Activated CD4-positive, alpha-beta T cell treated with anti-CD3 and anti-CD28 coated beads, Interleukin-2, amount 50 U/mL, for 48 hours (primary cell): ENCODE measurements at regions not wholly inside any gene's neighbourhood (a gene's known extent, or its start where the extent isn't known, plus 50 kb on each side); places are given as distances from the start of the nearest gene placed in this dataset.
"Not testable (repeated sequence)": the region's sequence is repeated elsewhere in the genome, so short reads cannot be mapped to it uniquely, and the experiment has no call there.

Experiments
- DNase-seq, 2 experiments: peaks; one replicate each; pipeline ENCODE4 v3.0.0-alpha.2; 2020

DNA sequence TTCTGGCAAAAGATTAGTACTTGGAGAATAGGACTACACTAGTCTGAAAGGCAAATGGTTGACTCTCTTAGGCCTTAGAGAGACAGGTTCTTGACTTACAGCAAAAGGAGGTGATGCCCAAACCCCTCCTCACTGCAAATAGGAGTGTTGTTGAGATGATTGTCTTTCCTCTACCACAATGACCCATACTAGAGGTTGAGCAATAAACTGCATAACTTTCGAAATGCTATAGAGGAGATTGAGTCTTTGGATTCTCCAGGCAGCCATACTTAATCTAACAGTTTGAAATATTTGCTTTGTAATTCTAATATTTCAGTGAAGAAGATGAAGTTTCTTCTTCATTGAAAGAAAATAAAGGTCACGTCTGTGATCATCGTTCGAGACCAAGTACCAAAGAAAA, 498.5 kb upstream of the GBE1 start:
- no peak for DNase-seq

DNA sequence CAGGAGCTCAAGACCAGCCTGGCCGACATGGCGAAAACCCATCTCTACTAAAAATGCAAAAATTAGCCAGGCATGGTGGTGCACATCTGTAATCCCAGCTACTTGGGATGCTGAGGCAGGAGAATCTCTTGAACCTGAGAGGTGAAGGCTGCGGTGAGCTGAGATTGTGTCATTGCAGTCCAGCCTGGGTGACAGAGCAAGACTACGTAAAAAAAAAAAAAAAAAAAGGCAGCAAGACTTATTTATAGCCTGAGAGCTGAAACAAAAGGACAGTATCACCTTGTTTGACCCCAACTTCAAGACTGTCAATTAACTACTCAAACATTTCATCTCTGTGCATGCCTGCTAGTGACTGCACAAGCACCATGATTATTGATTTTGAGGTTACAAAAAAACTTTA, 478.9 kb upstream of the GBE1 start:
- DNase-seq: no peak

DNA sequence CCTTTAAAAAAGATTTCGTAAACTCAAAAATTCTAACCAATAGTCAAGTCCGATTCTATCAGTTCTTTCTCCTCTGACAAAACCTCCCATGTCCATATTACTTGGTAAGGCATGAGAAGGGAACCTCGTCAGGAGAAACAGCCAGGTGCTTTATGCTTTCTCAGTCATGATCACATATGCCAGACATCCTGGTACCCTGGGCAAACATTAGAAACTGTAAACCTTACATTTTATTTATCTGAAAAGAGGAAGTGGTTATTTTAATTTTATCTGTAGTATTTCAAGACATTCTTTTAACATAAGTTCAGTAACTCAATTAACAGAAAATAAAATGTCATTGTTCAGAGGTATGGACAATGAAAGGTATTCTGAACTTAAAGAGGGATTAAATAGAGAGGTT, 474.8 kb upstream of the GBE1 start:
- no peak for DNase-seq

DNA sequence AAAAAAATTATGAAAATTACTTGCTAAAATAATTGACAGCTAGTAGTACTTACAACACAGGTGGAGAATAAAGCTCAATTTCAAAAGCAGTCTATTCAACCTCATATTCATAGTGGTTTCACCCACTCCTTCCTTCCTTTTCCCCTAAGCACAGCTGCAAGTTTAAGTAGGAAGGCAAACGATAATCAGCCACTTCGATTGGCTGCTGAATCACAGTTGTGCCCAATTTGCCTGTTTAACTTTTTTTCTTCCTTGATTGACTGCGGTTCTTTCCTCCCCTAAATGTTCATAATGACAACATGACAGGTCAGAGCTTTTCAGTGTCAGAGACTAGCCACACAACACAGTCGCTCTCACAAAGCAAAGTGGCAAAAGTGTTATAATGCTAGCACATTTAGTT, 468.0 kb upstream of the GBE1 start:
- DNase-seq: no peak

DNA sequence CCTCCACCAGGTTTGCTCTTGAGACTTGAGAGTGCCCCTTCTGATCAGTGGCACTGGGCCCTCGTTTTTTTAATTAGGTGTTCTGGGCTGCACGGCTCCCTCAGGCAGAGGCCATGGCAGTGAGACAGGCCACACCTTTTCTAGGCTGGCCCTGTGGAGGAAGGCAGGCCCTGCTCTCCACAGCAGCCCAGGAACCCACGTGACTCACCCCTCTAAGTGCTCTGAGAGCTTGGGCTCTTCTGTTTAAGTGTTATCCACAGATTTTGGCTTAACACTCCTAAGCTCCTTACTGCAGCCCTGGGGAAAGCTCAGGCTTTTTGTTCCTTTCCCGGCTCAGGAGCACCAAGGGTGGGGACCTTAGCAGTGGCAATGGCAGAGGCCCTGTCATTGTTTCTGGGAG, 463.2 kb upstream of the GBE1 start:
- DNase-seq: no peak

DNA sequence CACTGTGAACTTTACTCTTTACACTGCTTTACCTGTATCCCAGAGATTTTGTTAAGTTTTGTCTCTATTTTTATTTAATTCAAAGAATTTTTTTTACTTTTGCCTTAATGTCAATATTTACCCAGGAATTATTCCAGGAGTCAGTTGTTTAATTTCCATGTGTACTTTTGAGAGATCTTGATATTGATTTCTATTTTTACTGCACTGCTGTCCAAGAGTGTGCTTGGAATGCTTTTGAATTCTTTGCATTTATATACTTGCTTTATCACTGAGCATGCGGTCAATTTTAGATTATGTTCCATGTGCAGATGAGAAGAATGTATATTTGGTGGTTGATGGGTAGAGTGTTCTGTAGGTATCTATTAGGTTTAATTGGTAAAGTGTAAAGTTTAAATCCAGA, 461.0 kb upstream of the GBE1 start:
- no peak for DNase-seq

DNA sequence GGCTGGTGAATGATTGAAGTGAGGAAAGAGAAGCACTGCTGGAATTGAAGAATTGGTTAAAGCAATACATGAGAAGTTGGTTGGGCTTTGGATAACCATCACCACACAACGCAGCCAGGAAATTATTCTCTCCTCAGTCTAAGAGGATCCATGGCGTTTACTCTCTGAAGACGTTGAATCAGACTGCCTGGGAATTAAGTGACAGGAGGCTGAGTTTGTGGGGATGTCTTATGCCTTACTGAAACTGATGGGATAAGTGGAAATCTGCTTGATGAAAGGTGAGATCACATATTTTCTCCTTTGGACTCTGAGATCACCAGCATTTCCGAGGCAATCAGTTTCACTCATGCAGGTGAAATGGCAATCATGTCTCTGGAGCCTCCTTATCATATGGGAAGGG, 456.1 kb upstream of the GBE1 start:
- DNase-seq: no peak

DNA sequence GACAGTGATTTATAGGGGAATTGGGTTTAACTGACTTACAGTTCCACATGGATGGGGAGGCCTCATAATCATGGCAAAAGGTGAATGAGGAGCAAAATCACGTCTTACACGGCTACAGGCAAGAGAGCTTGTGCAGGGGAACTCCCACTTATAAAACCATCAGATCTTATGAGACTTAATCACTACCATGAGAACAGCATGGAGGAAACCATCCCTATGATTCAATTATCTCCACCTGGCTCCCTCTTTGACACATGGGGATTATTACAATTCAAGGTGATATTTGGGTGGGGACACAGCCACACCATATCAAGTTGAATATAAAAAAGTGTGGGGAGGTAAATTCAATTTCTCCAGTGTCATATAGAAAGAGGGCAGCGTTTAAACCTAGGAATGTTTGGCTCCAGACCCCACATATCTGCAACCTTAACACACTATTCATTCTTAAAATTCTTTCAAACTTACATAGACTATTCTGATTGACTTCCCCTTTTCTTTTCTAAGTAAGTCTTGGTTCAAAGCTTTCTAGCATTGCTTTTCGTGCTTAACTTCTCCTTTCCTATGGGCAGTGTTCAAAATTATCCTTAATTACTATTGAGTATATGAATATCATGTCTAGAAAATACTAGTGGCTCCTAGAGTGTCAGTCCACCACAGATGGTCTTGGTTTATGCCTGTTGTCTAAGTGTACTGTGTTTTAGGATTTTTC, 446.7 kb upstream of the GBE1 start:
- no peak for DNase-seq

DNA sequence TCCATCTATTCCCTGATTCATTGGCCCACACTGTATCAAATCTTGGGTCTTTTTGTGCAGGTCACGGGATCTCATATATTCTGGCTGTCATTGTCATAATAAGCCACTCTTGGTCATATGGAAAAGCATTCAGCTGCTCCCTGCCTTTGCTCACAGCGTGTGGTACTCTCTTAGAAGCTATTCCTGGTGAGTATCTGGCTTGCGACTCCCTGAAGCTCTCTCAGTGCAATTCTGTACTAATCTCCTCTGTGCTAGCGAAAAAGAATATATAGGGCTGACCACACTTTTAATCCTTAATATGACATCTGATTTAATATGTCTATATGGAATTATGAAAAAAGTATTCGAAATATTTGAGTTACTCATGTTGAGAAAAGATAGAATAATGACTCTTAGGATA, 440.8 kb upstream of the GBE1 start:
- no peak for DNase-seq

DNA sequence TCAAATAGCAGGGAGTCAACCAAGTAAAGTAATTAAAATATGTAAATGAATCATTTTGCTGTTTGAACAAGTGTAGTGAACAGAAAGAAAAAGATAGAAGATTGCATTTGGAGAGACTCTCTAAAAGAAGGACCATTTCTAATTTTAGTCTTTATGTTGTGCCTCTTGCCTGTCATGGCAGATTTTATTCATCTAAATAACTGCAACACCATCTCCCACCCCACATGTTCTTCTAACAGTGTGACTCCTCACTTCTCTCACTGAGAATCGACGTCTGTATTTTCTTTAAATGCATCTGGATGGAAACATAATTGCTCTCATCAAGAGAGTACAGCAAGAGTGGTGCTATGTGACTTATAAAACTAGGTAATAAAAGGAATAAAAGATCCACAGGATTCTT, 439.9 kb upstream of the GBE1 start:
- DNase-seq: no peak

DNA sequence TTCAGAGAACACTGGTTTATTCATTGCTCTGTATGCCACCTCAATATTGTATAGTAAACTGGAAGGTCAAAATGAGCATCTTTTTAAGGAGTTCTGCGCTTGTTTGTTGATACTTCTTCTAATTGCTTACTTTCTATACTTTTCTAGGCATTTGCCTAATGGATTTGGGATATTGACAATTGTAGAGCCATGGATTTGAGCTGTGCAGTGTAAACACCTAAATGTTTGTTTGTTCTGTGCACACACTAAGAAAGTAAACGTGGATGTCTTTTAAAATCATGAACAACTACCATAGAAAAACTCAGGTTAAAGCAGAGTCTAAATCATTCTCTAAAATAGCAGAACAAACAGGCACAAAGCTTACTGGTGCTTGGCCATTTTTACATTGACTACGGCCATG, 436.6 kb upstream of the GBE1 start:
- no peak for DNase-seq

DNA sequence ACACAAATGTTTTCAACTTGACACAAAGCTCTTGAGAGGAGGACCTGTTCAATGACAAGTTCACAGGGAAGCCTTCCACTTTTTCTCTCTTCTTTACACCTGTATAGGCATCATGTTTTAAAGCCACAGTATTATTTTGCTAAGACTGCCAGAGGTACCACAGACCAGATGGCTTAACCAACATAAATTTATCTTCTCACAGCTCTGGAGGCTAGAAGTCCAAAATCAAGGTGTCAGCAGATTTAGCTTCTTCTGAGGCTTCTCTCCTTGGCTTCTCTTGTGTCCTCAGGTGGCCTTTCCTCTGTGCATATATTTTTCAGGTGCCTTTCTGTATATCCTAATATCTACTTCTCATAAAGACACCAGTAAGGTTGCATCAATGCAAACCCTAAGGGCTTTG, 435.2 kb upstream of the GBE1 start:
- DNase-seq: no peak

DNA sequence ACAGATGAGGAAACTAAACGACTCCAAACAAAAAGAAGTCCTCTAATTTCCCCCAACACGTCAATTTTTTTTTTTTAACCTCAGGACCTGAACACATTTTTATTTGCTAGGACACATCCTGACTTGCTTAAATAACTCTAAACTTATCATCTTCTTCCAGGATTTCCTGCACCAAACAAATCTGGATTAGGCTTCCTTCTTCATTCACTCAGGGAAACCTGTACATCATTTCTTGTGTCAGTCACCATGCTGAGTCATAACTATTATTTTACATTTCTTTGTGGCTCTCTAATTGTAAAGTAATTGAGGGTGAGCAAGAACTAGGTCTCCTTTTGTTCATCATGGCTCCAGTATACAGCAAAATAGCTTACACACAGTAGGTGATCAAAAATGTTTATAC, 433.4 kb upstream of the GBE1 start:
- no peak for DNase-seq

DNA sequence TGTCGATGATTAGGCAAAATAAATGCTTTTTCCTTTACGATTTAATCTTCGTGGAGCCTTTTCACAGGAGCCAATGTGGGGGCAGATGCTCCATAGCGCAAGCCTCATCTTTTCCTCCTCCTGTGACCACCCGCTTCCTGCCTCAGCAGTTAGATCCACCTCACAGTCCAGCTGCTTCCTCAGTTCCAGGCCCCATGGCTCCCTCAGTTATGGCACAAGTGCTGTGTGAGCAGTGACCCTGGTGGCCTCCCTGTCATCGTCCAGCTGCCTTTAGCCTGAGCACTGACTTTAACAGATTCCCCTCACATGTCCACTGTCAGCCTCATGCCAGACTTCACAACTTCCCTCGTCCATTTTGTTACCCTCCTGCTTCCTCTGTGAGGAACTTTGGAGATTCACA, 424.6 kb upstream of the GBE1 start:
- no peak for DNase-seq

DNA sequence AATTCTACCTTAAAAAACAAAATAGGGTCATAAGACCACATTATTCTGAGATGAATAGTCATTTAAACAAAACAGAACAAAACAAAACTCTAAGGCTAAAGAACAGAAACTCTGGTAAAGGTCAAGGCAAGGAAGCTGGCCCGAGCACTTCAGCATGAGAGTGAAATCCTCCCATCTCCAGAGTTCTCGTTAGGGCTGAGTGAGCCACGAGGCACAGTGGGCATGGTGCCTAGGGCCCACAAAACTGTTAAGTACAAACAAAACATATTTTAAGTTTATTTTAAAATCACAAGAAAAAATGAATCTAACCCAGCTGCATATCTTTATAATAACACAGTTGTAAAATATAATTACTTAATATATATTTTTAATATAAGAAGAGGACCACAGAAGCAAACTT, 417.8 kb upstream of the GBE1 start:
- DNase-seq: no peak

DNA sequence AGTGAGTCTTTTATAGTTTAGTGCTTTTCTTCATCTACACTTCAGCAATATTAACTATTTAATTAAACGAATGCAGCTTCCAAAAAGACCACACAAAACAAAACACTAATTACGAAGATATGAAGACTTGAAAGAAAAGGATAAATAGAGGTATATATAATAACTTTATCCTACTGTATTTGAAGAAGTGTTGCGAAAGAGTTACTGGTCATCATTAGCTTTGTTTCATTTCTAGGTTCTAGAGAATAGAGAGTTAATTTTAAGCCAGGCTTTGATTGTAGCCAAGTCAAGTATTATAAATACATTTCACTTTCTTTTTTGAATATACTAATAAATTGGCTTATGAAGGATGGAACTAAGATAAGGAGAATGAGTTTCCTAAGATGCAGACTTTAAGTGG, 416.8 kb upstream of the GBE1 start:
- no peak for DNase-seq

DNA sequence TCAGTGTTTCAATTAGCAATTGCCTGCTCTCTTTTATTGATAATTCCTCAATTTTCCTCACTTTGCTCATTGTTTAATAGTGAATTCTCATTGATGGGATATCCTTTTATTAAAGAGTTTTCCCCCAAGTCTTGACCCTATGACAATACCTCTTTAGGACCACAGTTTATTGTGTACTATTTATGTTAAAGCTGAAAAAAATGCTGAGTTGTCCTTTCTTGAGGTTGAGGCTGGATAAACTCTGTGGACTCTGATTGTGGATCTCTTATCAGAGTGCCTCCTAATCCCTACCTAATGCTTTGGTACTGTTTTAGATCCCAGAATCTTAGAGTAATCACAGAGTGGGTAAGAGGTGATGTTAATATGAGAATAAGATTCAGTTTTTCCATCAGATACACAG, 416.3 kb upstream of the GBE1 start:
- DNase-seq: no peak

DNA sequence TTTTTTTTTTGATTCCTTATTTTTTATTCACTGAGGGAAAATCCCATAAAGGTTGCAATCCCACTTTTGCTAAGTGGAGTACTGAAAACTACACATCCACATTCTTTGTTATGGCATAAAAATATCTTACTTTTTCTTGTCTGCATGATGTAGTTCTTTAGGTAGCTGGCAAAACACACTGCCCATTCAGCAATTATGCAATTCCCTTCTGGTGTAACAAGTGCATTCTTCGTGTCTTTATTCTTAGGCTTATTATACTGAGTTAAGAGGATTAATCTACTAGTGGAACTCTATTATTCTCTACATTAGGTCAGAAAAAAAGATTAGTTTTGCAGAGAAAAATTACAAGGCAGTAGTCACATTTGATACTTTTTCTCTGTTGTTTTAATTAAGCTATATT, 403.8 kb upstream of the GBE1 start:
- DNase-seq: no peak

DNA sequence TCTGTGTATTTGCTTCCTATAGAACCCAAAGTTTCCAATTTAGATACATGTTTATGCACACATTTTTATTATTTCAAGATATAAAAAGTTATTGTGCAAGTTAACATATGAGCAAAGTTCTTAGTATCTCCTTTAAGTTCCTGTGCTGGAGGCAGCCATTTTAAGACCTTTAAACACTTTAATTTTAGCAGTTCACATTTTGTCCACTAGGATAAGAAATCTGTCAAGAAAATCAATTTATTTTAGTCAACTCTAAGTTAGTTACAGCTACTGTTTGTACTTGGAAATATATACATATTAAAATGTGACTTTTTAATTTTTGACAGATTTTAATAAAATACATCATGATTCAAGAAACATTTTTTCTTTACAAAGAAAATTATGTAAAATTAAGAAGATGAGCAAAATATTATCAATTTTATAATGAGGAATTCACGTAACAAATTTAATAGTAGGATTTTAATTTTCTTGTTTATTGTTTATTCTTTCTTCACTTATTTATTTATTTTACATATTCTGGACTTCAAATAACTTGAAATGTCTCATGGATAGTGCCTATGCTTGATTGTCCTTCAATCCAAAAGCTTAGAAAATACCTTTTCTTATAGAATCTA, 402.6 kb upstream of the GBE1 start:
- no peak for DNase-seq

DNA sequence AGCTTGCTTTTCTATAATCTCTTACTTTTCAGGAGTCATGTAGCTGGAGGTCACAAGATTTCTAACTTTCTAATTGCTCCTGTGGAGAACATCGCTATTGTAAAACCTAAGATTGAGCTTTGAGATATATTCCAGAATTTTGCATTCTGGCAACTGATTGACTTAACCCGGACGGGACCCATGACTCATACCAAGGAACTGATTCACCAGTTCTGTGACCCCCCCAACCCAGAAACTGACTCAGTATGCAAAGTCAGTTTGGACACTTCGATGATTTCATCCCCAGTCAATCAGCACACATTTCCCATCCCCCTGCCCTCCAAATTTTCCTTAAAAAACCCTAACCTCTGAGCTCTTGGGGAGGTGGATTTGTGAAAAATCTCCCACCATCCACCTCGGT, 396.5 kb upstream of the GBE1 start:
- DNase-seq: no peak

DNA sequence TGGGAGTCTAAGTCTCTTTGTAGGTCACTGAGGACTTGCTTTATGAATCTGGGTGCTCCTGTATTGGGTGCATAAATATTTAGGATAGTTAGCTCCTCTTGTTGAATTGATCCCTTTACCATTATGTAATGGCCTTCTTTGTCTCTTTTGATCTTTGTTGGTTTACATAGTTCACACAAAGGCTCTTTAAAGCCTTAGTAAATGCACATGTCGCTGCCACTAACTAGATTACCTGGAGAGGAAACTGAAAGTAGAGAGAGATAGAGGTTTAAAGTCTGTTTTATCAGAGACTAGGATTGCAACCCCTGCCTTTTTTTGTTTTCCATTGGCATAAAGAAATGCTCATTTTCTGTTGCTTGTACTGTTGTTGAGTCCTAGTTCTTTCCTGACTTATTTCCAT, 392.4 kb upstream of the GBE1 start:
- not testable (repeated sequence) for DNase-seq

DNA sequence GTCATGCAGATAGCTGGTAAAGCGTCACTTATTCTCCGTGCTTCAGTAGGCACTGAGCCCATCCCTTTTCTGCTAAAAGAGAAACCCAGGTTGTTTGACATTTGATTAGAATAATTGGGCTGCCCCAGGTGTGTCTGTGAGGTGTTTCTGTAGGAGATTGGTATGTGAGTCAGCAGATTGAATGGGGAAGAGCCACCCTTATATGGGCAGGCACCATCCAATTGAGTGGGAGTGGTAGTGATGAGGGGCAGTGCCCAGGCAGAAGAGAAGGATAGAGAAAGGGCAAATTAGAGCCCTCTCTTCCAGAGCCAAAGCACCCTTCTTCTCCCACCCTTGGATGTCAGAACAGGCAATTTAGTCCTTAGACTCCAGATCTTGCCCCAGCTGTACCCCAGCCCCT, 384.3 kb upstream of the GBE1 start:
- DNase-seq: no peak

DNA sequence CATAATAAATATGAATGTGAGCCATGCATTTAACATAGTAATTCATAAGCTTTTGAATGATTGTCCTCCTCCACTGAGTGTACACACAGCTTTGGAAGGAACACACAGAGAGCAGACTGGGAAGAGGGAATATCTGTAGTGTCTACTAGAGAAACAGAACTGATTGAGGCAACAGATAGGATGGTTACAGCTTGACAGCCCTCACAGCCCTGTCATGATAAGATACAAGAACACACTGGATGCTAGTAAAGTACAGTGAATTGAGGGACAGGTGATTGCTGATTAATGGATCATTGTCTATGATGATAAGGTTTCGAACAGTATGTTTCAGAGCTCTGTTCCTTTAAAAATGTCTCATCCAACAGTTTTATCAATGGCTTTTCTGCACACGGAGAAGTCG, 383.4 kb upstream of the GBE1 start:
- no peak for DNase-seq

DNA sequence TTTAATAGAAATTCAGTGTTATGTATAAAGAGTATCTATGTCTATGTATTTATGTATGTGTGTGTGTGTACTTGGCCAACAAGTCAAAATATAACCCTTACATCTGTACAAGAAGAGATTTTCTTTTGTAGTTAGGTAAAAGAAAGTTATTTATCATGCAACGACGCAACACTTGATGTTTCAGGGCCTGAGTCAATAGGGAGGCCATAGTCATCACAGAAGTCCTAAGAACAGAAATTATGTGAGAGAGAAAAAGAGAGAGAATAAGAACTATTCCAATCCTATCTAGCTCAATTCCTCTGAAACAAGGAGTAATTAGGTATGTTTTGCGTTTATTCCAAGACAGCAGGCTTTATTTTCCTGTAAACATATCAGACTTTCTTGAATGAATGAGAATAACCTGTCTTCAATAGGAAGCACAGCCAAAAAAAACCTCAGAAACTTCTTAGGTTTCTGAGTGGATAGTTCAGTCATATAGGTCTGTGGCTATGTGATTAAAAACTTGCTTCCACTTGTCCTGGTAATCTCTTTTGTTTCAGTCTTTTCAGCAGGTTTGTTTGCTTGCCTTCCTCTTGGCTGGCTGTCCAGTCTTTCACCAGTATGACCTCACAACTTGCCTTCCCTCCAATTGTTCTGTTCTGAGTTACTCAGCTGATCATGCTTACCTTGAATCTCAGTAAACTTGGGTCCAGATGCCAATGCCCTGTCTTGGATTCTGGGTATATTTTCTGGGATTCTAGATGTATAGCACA, 382.4 kb upstream of the GBE1 start:
- DNase-seq: no peak

DNA sequence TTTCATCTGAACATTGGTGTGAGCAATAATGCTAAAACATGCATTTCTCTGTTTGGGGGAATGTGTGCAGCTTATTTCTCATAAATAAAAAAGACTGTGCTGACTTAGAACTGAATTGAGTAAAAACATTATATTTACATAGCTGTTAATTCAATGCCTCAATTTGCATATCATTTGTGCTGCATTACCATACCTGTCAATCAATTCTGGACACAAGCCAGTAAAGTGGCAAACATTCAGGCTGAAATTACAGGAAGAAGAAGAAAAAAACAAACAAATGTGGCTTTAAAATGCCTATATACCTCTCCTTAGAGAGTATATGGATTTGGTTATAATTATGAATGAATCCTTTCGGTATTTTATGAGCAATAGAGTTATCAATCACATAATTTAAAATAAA, 380.1 kb upstream of the GBE1 start:
- DNase-seq: no peak
